Osteocyte (in vitro differentiated cells): ENCODE measurements at regions not wholly inside any gene's neighbourhood (a gene's known extent, or its start where the extent isn't known, plus 50 kb on each side); places are given as distances from the start of the nearest gene placed in this dataset.
"Not testable (repeated sequence)": the region's sequence is repeated elsewhere in the genome, so short reads cannot be mapped to it uniquely, and the experiment has no call there.

Experiments
- DNase-seq: peaks from one replicate; pipeline ENCODE4 v3.0.0; 2021; ENCODE audit warnings: mixed read lengths; ENCODE audit not compliant: unreplicated experiment; ENCODE audit errors: extremely low spot score
- H3K27ac Mint-ChIP-seq: one replicate; pipeline ENCODE4 v1.8.0; 2021; ENCODE audit warnings: mild to moderate bottlenecking, mixed read lengths; ENCODE audit not compliant: unreplicated experiment
- H3K27me3 Mint-ChIP-seq: one replicate; pipeline ENCODE4 v1.8.0; 2021; ENCODE audit warnings: mixed read lengths; ENCODE audit not compliant: unreplicated experiment
- H3K36me3 Mint-ChIP-seq: one replicate; pipeline ENCODE4 v1.8.0; 2021; ENCODE audit warnings: mixed read lengths; ENCODE audit not compliant: unreplicated experiment
- H3K4me1 Mint-ChIP-seq: one replicate; pipeline ENCODE4 v1.8.0; 2021; ENCODE audit warnings: mixed read lengths; ENCODE audit not compliant: unreplicated experiment
- H3K4me3 Mint-ChIP-seq: one replicate; pipeline ENCODE4 v1.8.0; 2021; ENCODE audit warnings: mild to moderate bottlenecking, moderate library complexity, mixed read lengths; ENCODE audit not compliant: unreplicated experiment
- H3K9me3 Mint-ChIP-seq: one replicate; pipeline ENCODE4 v1.8.0; 2021; ENCODE audit warnings: mixed read lengths; ENCODE audit not compliant: unreplicated experiment
- TF ChIP-seq, protein P1 (sequence below): fragments of 200-600 bp; sonication (generic); IDR thresholded peaks from 2 replicates; pipeline ENCODE4 v1.5.0; 2021; ENCODE audit warnings: antibody characterized with exemption, mild to moderate bottlenecking, moderate library complexity

DNA sequence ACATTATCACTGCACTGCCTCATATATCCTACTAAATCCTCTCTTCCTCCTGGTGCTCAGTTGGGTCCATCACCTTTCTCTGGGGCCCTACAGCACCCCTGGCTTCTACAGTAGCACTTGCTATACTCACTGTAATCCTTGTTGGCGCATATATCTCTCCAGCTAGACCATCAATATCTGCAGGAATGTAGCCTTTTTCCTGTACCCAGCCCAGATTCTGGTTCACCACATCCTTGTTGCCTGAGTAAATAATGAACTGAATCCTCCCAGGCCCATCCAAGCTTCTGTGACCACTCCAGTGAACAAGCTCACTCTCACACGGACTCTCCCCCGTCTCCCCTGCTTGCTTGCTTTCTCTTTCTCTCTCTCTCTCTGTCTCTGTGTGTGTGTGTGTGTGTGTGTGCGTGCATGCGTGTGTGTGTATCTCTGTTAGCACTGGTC lies 62.5 kb upstream of the LIPC start:
- H3K27me3 Mint-ChIP-seq = peaks cover 5% of the 10 kb centered on the region
- peaks cover 2% of the 10 kb centered on the region for H3K36me3 Mint-ChIP-seq
- TF ChIP-seq, protein P1, sequence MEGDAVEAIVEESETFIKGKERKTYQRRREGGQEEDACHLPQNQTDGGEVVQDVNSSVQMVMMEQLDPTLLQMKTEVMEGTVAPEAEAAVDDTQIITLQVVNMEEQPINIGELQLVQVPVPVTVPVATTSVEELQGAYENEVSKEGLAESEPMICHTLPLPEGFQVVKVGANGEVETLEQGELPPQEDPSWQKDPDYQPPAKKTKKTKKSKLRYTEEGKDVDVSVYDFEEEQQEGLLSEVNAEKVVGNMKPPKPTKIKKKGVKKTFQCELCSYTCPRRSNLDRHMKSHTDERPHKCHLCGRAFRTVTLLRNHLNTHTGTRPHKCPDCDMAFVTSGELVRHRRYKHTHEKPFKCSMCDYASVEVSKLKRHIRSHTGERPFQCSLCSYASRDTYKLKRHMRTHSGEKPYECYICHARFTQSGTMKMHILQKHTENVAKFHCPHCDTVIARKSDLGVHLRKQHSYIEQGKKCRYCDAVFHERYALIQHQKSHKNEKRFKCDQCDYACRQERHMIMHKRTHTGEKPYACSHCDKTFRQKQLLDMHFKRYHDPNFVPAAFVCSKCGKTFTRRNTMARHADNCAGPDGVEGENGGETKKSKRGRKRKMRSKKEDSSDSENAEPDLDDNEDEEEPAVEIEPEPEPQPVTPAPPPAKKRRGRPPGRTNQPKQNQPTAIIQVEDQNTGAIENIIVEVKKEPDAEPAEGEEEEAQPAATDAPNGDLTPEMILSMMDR = no peak
- peaks cover 9% of the 10 kb centered on the region for H3K9me3 Mint-ChIP-seq
- H3K27ac Mint-ChIP-seq = peak overlapping the region; percentile 4
- DNase-seq = no peak
- H3K4me3 Mint-ChIP-seq = peak overlapping the region; percentile 36
- peaks cover 7% of the 10 kb centered on the region for H3K4me1 Mint-ChIP-seq

DNA sequence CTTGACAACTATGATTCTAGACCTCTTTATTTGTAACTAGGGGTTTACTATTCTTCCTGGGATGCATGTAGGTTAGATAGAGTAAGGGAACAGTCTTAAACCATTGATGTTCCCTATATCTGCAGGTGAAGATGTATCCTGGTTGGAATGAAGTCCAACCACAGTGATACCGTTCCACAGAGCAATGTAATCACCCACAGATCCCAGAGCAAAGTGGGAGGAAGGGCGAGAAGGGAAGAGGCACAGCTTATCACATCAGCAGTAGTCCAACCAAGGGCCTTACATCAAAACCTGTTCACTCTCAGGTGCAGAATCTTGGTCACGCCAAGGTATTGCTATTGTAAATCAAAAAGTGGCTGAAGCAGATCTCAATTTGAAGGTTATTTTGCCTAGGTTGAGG lies 61.8 kb upstream of the LIPC start:
- TF ChIP-seq, protein P1 = no peak
- no peaks in the 10 kb centered on the region for H3K36me3 Mint-ChIP-seq

DNA sequence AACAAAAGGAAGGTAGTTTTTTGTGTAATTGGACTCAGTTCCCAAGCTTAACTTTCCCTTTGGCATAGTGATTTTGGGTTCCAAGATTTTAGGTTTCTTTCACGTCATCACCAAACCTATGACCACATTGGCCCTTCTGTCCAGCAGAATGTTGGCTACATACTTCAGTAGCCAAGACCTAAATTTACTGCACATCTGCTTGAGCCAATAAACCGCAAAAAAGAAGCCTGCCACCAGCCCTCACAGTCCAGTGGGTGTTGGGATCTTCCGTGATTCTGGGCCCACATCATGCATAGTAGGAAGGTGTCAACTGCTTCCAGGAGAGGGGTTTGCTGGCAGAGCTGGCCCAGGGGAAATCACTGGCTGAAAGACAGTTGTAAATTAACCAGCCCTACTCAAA lies 57.6 kb upstream of the LIPC start:
- Mint-ChIP-seq H3K4me1 (peaks cover 14% of the 10 kb centered on the region), H3K27ac (no peak overlapping the region), H3K9me3 (peaks cover 5% of the 10 kb centered on the region), H3K4me3 (no peak overlapping the region), H3K27me3 (peaks cover 6% of the 10 kb centered on the region), H3K36me3 (peaks cover 2% of the 10 kb centered on the region)
- TF ChIP-seq, protein P1 = no peak
- DNase-seq = no peak

More for the DNA sequence above, 61.8 kb upstream of the LIPC start:
- no peak overlapping the region for H3K27ac Mint-ChIP-seq
- peaks cover 8% of the 10 kb centered on the region for H3K27me3 Mint-ChIP-seq
- peaks cover 5% of the 10 kb centered on the region for H3K9me3 Mint-ChIP-seq
- peaks cover 7% of the 10 kb centered on the region for H3K4me1 Mint-ChIP-seq
- H3K4me3 Mint-ChIP-seq = no peak overlapping the region
- DNase-seq = no peak

DNA sequence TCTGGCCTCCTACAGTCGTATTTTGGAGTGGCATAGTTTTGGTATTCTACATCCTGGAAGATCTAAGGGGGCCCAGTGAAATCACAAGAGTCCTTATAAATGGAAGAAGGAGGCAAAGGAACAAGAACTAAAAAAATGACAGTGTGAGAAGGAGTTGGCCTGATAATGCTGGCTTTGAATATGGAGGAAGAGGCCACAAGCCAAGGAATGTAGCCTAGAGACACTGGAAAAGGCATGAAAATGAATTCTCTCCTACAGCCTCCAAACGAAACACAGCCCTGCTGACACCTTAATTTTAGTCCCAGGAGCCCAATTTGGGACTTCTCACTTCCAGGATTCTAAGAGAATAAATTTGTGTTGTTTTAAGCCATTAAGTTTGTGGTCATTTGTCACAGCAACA lies 54.6 kb upstream of the LIPC start:
- peaks cover 5% of the 10 kb centered on the region for H3K9me3 Mint-ChIP-seq
- H3K4me3 Mint-ChIP-seq = no peak overlapping the region
- H3K36me3 Mint-ChIP-seq = peaks cover 2% of the 10 kb centered on the region
- peaks cover 9% of the 10 kb centered on the region for H3K4me1 Mint-ChIP-seq
- peaks cover 4% of the 10 kb centered on the region for H3K27me3 Mint-ChIP-seq
- no peak overlapping the region for H3K27ac Mint-ChIP-seq
- DNase-seq = no peak
- TF ChIP-seq, protein P1 = no peak

DNA sequence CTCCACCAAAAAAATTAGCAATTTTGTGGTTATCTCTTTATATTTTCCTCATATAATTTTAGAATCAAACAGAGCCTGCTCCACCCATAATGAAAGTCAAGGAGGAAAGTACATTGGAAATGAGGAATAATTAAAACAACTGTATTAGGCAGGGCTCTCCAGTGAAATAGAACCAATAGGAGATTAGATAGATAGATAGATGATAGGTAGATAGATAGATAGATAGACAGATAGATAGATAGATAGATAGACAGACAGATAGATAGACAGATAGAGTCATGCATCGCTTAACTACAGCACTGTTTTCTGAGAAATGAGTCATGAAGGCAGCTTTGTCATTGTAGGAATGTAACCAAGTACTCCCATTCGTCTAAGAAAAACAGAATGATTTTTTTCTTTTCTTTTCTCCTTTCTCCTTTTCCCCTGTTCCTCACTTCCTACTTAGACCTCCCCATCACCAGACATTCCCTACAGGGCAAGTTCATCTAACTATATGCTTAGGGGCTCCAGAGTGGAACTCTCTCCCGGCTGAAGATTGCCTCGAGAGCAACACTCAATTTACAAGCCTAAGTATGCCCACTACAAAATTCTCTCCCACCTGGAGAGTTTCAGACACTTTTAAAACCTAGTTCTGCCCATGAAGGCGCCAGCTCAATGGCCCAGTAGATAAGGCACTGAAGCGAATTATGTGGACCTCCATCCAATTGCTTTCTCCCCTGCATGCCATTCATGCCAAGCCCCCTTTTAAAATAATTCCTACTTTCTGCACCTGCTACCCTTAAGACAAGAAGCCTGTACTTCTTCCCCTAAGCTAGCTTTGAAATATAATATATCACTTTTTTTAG lies 53.3 kb upstream of the LIPC start:
- Mint-ChIP-seq H3K4me3 (no peak overlapping the region), H3K9me3 (peaks cover 5% of the 10 kb centered on the region), H3K27me3 (peaks cover 4% of the 10 kb centered on the region), H3K27ac (peak overlapping the region; percentile 47), H3K4me1 (peaks cover 9% of the 10 kb centered on the region), H3K36me3 (peaks cover 2% of the 10 kb centered on the region)
- no peak for DNase-seq
- TF ChIP-seq, protein P1 = no peak

DNA sequence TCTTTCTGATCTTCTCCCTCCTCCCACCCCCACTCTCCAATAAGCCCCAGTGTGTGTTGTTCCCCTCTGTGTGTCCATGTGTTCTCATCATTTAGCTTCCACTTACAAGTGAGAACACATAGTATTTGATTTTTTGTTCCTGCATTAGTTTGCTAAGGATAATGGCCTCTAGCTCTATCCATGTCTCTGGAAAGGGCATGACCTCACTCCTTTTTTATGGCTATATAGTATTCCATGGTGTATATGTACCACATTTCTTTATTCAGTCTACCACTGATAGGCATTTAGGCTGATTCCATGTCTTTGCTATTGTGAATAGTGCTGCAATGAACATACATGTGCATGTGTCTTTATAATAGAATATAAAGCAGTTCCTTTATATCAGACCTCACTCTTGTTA lies 52.3 kb upstream of the LIPC start:
- H3K4me3 Mint-ChIP-seq, H3K4me1 Mint-ChIP-seq: not testable (repeated sequence)

More for the DNA sequence above, 52.3 kb upstream of the LIPC start:
- H3K27ac Mint-ChIP-seq, H3K27me3 Mint-ChIP-seq, H3K36me3 Mint-ChIP-seq, DNase-seq, H3K9me3 Mint-ChIP-seq: not testable (repeated sequence)
